Vagina (tissue), 2 donors: ENCODE measurements at regions not wholly inside any gene's neighbourhood (a gene's known extent, or its start where the extent isn't known, plus 50 kb on each side); places are given as distances from the start of the nearest gene placed in this dataset.
A peak's percentile ranks its signal among the peaks of the same experiment; 100 is the strongest.

ENCODE experiments used
- DNase-seq, 2 donors: peaks; one replicate each; pipeline ENCODE4 v3.0.0-alpha.2; 2017; ENCODE audit errors: extremely low spot score in 2 of 2
- H3K27ac ChIP-seq: fragments of 200-600 bp; sonication (generic); one replicate; pipeline ENCODE4 v1.5.1; 2019
- H3K27me3 ChIP-seq: fragments of 200-600 bp; sonication (generic); one replicate; pipeline ENCODE4 v1.5.1; 2019
- H3K36me3 ChIP-seq, 2 donors: fragments of 200-600 bp; sonication (generic); one replicate each; pipeline ENCODE4 v1.5.1; 2017 to 2019
- H3K4me1 ChIP-seq: fragments of 200-600 bp; sonication (generic); one replicate; pipeline ENCODE4 v1.5.1; 2019
- H3K4me3 ChIP-seq, 2 donors: fragments of 200-600 bp; sonication (generic); 1 replicate in 1 of 2; 2 replicates in 1 of 2; pipeline ENCODE4 v1.5.1; 2016 to 2019
- H3K9me3 ChIP-seq: fragments of 200-600 bp; sonication (generic); one replicate; pipeline ENCODE4 v1.5.1; 2019
- POLR2A ChIP-seq, 2 donors: fragments of 450-650 bp; IDR thresholded peaks; one replicate each; pipeline ENCODE4 v1.6.1; 2017; ENCODE audit warnings: antibody characterized with exemption in 2 of 2, mild to moderate bottlenecking in 2 of 2, moderate library complexity in 2 of 2
- POLR2AphosphoS5 ChIP-seq, 2 donors: sonication (generic); formaldehyde crosslinking; IDR thresholded peaks; one replicate each; pipeline ENCODE4 v1.9.0; 2017; ENCODE audit warnings: antibody characterized with exemption in 2 of 2, mild to moderate bottlenecking in 2 of 2, low read depth in 1 of 2; ENCODE audit not compliant: insufficient read depth in 1 of 2
- intact Hi-C: fragments of 100-400 bp; cut with DNase I; formaldehyde crosslinking; loops from one replicate; pipeline ENCODE4 v1.15.1; 2023
- TF ChIP-seq, protein P1 (sequence below), 3 experiments: fragments of 450-650 bp in 2 of 3; fragments of 200-600 bp in 1 of 3; sonication (generic) in 1 of 3; IDR thresholded peaks; one replicate each; pipeline ENCODE4 v1.5.1; 2017 to 2019; ENCODE audit warnings: antibody characterized with exemption in 3 of 3, mild to moderate bottlenecking in 2 of 3, moderate library complexity in 2 of 3

DNA sequence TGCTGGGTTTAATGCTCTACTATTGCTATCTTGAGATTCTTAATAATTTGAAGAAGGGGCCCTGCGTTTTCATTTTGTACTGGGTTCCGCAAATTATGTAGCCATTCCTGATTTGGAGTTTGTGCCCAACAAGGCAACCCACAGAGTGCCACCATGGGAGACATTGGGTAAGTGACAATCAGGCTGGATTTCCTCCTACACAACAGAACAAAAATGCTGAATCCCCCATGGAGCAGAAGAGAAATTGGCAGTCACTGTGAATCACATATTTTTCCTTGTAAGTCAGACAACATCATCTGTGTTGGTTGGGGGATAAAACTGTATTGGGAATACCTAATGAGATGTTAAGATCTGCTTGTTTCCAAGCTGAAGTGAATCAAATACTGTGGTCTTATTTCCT lies 80.9 kb downstream of the CNGA2 start:
- no peaks in the 10 kb centered on the region for H3K36me3 ChIP-seq
- intact Hi-C loops = no loop called here
- H3K9me3 ChIP-seq = no peaks in the 10 kb centered on the region
- TF ChIP-seq POLR2AphosphoS5 (IDR thresholded peaks at IDR 0.05; ENCODE audit: insufficient read depth in 1 of 2, low read depth in 1 of 2) (no peak), POLR2A (IDR thresholded peaks at IDR 0.05) (no peak)
- TF ChIP-seq, protein P1, sequence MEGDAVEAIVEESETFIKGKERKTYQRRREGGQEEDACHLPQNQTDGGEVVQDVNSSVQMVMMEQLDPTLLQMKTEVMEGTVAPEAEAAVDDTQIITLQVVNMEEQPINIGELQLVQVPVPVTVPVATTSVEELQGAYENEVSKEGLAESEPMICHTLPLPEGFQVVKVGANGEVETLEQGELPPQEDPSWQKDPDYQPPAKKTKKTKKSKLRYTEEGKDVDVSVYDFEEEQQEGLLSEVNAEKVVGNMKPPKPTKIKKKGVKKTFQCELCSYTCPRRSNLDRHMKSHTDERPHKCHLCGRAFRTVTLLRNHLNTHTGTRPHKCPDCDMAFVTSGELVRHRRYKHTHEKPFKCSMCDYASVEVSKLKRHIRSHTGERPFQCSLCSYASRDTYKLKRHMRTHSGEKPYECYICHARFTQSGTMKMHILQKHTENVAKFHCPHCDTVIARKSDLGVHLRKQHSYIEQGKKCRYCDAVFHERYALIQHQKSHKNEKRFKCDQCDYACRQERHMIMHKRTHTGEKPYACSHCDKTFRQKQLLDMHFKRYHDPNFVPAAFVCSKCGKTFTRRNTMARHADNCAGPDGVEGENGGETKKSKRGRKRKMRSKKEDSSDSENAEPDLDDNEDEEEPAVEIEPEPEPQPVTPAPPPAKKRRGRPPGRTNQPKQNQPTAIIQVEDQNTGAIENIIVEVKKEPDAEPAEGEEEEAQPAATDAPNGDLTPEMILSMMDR (IDR thresholded peaks at IDR 0.05) = no peak
- no peak overlapping the region for H3K4me3 ChIP-seq
- H3K27ac ChIP-seq = no peak overlapping the region
- peak in 1 of 2 donors; percentile 56 for DNase-seq
- no peaks in the 10 kb centered on the region for H3K27me3 ChIP-seq
- H3K4me1 ChIP-seq = no peaks in the 10 kb centered on the region

DNA sequence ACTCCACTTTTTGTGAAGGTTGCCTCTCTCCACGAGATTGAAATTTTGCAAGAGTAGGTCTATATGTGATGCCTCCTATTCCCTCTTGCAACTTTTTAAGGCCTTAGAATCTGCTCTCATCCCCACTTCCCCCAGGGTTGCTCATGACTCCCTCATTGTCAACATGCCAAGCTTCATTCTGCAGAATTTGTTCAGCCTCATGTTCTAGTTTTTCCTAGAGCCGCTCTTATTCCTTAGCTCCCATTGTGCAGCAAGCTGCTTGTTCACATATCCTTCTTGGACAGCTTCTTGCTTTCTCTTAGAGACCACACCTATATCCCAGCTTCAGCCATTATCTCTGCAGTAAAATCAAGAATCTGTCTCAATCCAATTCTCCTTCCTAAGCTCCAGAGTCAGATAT lies 82.4 kb downstream of the CNGA2 start:
- intact Hi-C loops = no loop called here
- Histone ChIP-seq H3K27me3 (no peaks in the 10 kb centered on the region), H3K4me1 (no peaks in the 10 kb centered on the region), H3K4me3 (no peak overlapping the region), H3K9me3 (no peaks in the 10 kb centered on the region), H3K36me3 (no peaks in the 10 kb centered on the region), H3K27ac (no peak overlapping the region)
- TF ChIP-seq POLR2A (IDR thresholded peaks at IDR 0.05) (no peak), POLR2AphosphoS5 (IDR thresholded peaks at IDR 0.05; ENCODE audit: insufficient read depth in 1 of 2, low read depth in 1 of 2) (no peak)
- TF ChIP-seq, protein P1 (IDR thresholded peaks at IDR 0.05) = no peak
- DNase-seq = peak in 1 of 2 donors; percentile 22

DNA sequence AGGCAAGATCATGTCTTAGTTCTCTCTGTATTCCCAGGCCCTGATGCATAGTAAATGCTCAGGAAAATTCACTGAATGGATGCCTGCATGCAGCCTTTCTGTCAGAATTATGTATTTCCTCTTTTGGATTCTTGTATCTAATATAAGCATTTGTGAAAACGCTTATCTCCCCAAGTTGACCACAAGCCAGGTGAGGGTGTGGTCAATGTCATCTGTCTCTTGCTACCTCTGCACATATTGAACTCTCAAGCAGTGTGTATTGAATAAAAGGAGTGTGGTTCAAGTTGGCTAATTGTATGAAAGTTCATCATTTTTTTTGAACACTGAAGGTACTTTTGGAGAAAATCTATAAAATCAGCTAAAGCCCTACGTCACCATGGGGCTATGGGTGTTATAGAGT lies 84.3 kb downstream of the CNGA2 start:
- no peaks in the 10 kb centered on the region for H3K9me3 ChIP-seq
- H3K27me3 ChIP-seq = no peaks in the 10 kb centered on the region
- no peak for DNase-seq
- no peaks in the 10 kb centered on the region for H3K36me3 ChIP-seq
- no peaks in the 10 kb centered on the region for H3K4me1 ChIP-seq
- H3K4me3 ChIP-seq = no peak overlapping the region
- no peak for TF ChIP-seq POLR2AphosphoS5 (IDR thresholded peaks at IDR 0.05; ENCODE audit: insufficient read depth in 1 of 2, low read depth in 1 of 2)
- TF ChIP-seq, protein P1 (IDR thresholded peaks at IDR 0.05) = no peak
- TF ChIP-seq POLR2A (IDR thresholded peaks at IDR 0.05) = no peak
- intact Hi-C loops = no loop called here
- H3K27ac ChIP-seq = no peak overlapping the region

DNA sequence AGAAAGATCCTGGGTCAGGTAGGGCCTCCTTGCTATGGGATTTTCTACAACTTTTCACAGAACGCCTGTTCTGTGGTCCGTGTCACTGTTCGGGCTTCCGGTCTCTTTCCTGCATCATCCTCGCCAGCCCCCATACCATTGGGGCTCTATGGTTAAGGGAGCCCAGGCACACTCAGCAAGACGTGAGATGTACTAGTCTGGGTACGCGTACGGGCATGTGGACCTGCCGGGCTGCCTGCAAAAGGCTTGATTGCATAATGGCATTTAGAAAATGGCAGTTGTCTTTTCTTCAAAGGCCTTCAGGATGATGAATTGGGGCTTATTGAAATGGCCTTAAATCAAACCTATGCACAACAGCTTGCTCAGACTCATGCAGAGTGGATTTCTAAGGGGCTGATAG lies 86.7 kb downstream of the CNGA2 start:
- no peaks in the 10 kb centered on the region for H3K4me1 ChIP-seq
- H3K9me3 ChIP-seq = no peaks in the 10 kb centered on the region
- H3K27ac ChIP-seq = no peak overlapping the region
- H3K36me3 ChIP-seq = no peaks in the 10 kb centered on the region
- H3K27me3 ChIP-seq = no peaks in the 10 kb centered on the region
- H3K4me3 ChIP-seq = no peak overlapping the region
- intact Hi-C loops = no loop called here
- no peak for TF ChIP-seq POLR2A (IDR thresholded peaks at IDR 0.05)
- TF ChIP-seq, protein P1 (IDR thresholded peaks at IDR 0.05) = no peak
- no peak for TF ChIP-seq POLR2AphosphoS5 (IDR thresholded peaks at IDR 0.05; ENCODE audit: insufficient read depth in 1 of 2, low read depth in 1 of 2)
- DNase-seq = no peak

DNA sequence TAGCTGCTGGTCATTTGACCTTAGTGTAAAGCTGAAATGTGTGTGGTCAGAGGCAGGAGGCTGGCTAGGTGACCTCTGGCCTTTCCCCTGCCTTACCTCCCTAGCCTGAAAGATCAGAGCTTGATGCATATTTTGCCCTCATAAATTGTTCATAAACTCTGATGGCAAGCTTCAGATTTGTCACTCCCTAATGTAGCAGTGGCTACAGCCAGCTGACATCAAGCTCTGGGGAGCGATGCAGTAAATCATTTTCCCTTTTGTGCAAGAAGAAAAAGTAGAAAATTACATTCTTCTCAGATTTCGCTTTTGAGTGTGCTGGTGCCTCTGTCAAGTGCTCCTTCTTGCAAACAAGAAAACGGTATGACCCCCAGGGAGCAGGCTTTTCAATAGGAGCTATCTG lies 87.7 kb upstream of the MAGEA4 start:
- no peak overlapping the region for H3K27ac ChIP-seq
- no peak overlapping the region for H3K4me3 ChIP-seq
- H3K4me1 ChIP-seq = no peaks in the 10 kb centered on the region
- H3K27me3 ChIP-seq = no peaks in the 10 kb centered on the region
- H3K36me3 ChIP-seq = no peaks in the 10 kb centered on the region
- H3K9me3 ChIP-seq = no peaks in the 10 kb centered on the region
- TF ChIP-seq, protein P1 (IDR thresholded peaks at IDR 0.05) = no peak
- TF ChIP-seq POLR2A (IDR thresholded peaks at IDR 0.05) (no peak), POLR2AphosphoS5 (IDR thresholded peaks at IDR 0.05; ENCODE audit: insufficient read depth in 1 of 2, low read depth in 1 of 2) (no peak)
- no peak for DNase-seq
- intact Hi-C loops = no loop called here
